Testis (tissue), 2 donors: ENCODE measurements at regions not wholly inside any gene's neighbourhood (a gene's known extent, or its start where the extent isn't known, plus 50 kb on each side); places are given as distances from the start of the nearest gene placed in this dataset.

Experiments used
- POLR2A ChIP-seq: fragments of 450-650 bp; IDR thresholded peaks from one replicate; pipeline ENCODE4 v1.6.1; 2017; ENCODE audit warnings: antibody characterized with exemption, mild to moderate bottlenecking, moderate library complexity
- TF ChIP-seq, protein P1 (sequence below), 3 experiments: fragments of 450-650 bp in 2 of 3; fragments of 200-600 bp in 1 of 3; sonication (generic) in 1 of 3; IDR thresholded peaks; one replicate each; pipeline ENCODE4 v1.5.1; 2016 to 2019; ENCODE audit warnings: antibody characterized with exemption in 3 of 3, mild to moderate bottlenecking in 2 of 3, moderate library complexity in 1 of 3

DNA sequence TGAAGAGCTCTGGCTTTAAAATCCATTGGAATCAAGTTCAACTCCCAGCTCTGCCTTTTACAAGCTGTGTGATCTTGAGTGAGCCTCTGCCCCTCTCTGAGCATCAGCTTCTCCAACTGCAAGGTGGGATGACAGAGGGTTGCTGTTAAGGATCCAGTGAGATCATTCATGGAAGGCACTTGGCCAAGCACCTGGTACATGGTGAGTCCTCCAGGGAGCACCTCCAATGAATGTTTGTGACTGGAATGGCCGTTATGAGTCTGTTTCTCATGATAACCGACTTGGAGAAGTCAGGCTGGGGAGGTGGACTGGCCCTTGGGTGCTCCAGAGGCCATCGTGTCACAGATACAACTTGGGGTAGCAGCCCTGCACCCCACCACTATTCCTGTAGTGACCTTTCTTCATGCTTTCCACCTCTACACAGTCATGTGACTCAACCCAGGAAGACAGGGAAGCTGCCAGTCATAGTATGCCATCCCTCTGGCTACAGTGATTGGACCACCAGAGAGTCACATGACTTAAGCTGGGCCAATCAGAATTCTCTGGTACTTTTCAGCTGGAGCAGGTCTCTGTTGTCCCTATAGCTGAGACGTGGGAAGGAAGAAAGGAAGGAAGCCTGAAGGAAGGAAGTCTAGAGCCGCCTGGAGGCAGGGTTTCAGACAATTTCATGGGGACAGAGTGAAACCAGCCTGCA is 146.5 kb upstream of the MYL2 start:
- TF ChIP-seq, protein P1, sequence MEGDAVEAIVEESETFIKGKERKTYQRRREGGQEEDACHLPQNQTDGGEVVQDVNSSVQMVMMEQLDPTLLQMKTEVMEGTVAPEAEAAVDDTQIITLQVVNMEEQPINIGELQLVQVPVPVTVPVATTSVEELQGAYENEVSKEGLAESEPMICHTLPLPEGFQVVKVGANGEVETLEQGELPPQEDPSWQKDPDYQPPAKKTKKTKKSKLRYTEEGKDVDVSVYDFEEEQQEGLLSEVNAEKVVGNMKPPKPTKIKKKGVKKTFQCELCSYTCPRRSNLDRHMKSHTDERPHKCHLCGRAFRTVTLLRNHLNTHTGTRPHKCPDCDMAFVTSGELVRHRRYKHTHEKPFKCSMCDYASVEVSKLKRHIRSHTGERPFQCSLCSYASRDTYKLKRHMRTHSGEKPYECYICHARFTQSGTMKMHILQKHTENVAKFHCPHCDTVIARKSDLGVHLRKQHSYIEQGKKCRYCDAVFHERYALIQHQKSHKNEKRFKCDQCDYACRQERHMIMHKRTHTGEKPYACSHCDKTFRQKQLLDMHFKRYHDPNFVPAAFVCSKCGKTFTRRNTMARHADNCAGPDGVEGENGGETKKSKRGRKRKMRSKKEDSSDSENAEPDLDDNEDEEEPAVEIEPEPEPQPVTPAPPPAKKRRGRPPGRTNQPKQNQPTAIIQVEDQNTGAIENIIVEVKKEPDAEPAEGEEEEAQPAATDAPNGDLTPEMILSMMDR (IDR thresholded peaks at IDR 0.05): no peak
- no peak for TF ChIP-seq POLR2A
